ENCODE measurements at regions not wholly inside any gene's neighbourhood (a gene's known extent, or its start where the extent isn't known, plus 50 kb on each side); places are given as distances from the start of the nearest gene placed in this dataset.
A peak's percentile ranks its signal among the peaks of the same experiment; 100 is the strongest.

- no peak for DNase-seq
Measured at GRCh38 chr6:40936818-40937251, 102.2 kb downstream of the UNC5CL start.

- DNase-seq: no peak
Measured at GRCh38 chr6:40933864-40934263, 105.2 kb downstream of the UNC5CL start.

GRCh38 chr6:40932953-40933352 is 106.1 kb downstream of the UNC5CL start:
- DNase-seq: no peak

- DNase-seq: no peak
Measured at GRCh38 chr6:40932366-40932765, 106.7 kb downstream of the UNC5CL start.

GRCh38 chr6:40931931-40932330 is 107.1 kb downstream of the UNC5CL start:
- DNase-seq: no peak

GRCh38 chr6:40930555-40930954 is 108.5 kb downstream of the UNC5CL start:
- no peak for DNase-seq

- DNase-seq: no peak
Measured at GRCh38 chr6:40930045-40930444, 109.0 kb downstream of the UNC5CL start.

- DNase-seq: no peak
Measured at GRCh38 chr6:40929176-40929575, 109.8 kb downstream of the UNC5CL start.

- DNase-seq: no peak
Measured at GRCh38 chr6:40928763-40929162, 110.3 kb downstream of the UNC5CL start.

GRCh38 chr6:40928307-40928706 is 110.7 kb downstream of the UNC5CL start:
- no peak for DNase-seq

- DNase-seq: no peak
Measured at GRCh38 chr6:40925341-40925740, 113.7 kb downstream of the UNC5CL start.

- peak; percentile 1 for DNase-seq
Measured at GRCh38 chr6:40924839-40925238, 114.2 kb downstream of the UNC5CL start.

GRCh38 chr6:40923880-40924279 is 115.1 kb downstream of the UNC5CL start:
- no peak for DNase-seq

GRCh38 chr6:40923326-40923725 is 115.7 kb downstream of the UNC5CL start:
- no peak for DNase-seq

- DNase-seq: no peak
Measured at GRCh38 chr6:40922281-40922680, 116.7 kb downstream of the UNC5CL start.

- DNase-seq: no peak
Measured at GRCh38 chr6:40918040-40918651, 120.9 kb downstream of the UNC5CL start.

- no peak for DNase-seq
Measured at GRCh38 chr6:40917603-40918002, 121.4 kb downstream of the UNC5CL start.

- DNase-seq: no peak
Measured at GRCh38 chr6:40916845-40917244, 122.2 kb downstream of the UNC5CL start.

GRCh38 chr6:40915165-40915564 is 123.9 kb downstream of the UNC5CL start:
- DNase-seq: no peak

- DNase-seq: no peak
Measured at GRCh38 chr6:40914005-40914404, 125.0 kb downstream of the UNC5CL start.

- peak; percentile 32 for DNase-seq
Measured at GRCh38 chr6:40912158-40912946, 126.7 kb downstream of the UNC5CL start.

GRCh38 chr6:40910260-40910893 is 128.6 kb downstream of the UNC5CL start:
- no peak for DNase-seq

GRCh38 chr6:40909811-40910210 is 129.2 kb downstream of the UNC5CL start:
- DNase-seq: no peak

- no peak for DNase-seq
Measured at GRCh38 chr6:40907198-40907701, 131.8 kb downstream of the UNC5CL start.
